GM23338 (cell line): ENCODE measurements at regions not wholly inside any gene's neighbourhood (a gene's known extent, or its start where the extent isn't known, plus 50 kb on each side); places are given as distances from the start of the nearest gene placed in this dataset.

Experiments used
- ATAC-seq: fragments of 200-7000 bp; cut with Tn5 transposase; 3 replicates; pipeline ENCODE4 v1.9.1; 2020
- DNase-seq: peaks from one replicate; pipeline ENCODE4 v3.0.0-alpha.2; 2015; ENCODE audit warnings: low spot score
- H2AFZ ChIP-seq: fragments of 200-600 bp; sonication (generic); 2 replicates; pipeline ENCODE4 v1.8.0; 2016; ENCODE audit warnings: antibody characterized with exemption, mild to moderate bottlenecking, moderate library complexity
- H3F3A ChIP-seq: fragments of 200-600 bp; sonication (generic); replicated peaks from 2 replicates; pipeline ENCODE4 v1.8.0; 2017; ENCODE audit warnings: antibody characterized with exemption, mixed run types, low read depth
- H3K27ac ChIP-seq: fragments of 200-600 bp; sonication (generic); 2 replicates; pipeline ENCODE4 v1.6.1; 2016; ENCODE audit warnings: low read depth
- H3K27me3 ChIP-seq: fragments of 200-600 bp; sonication (generic); 2 replicates; pipeline ENCODE4 v1.8.0; 2016; ENCODE audit warnings: mild to moderate bottlenecking, mixed run types, moderate library complexity; ENCODE audit not compliant: insufficient read depth
- H3K36me3 ChIP-seq: fragments of 200-600 bp; sonication (generic); 2 replicates; pipeline ENCODE4 v1.8.0; 2016; ENCODE audit warnings: mild to moderate bottlenecking; ENCODE audit not compliant: insufficient read depth
- H3K4me1 ChIP-seq: fragments of 200-600 bp; sonication (generic); 2 replicates; pipeline ENCODE4 v1.8.0; 2016; ENCODE audit warnings: mild to moderate bottlenecking, moderate library complexity; ENCODE audit not compliant: insufficient read depth
- H3K4me2 ChIP-seq: fragments of 200-600 bp; sonication (generic); 2 replicates; pipeline ENCODE4 v1.7.1; 2017; ENCODE audit warnings: mixed run types
- H3K4me3 ChIP-seq: fragments of 200-600 bp; sonication (generic); 2 replicates; pipeline ENCODE4 v1.6.1; 2016; ENCODE audit warnings: mixed run types
- H3K79me2 ChIP-seq: fragments of 200-600 bp; sonication (generic); replicated peaks from 2 replicates; pipeline ENCODE4 v1.8.0; 2017; ENCODE audit warnings: mild to moderate bottlenecking; ENCODE audit not compliant: insufficient read depth
- H3K9me2 ChIP-seq: fragments of 200-600 bp; sonication (generic); 2 replicates; pipeline ENCODE4 v1.8.0; 2017; ENCODE audit not compliant: insufficient read depth
- H4K20me1 ChIP-seq: fragments of 200-600 bp; sonication (generic); replicated peaks from 2 replicates; pipeline ENCODE4 v1.8.0; 2017; ENCODE audit warnings: mild to moderate bottlenecking; ENCODE audit not compliant: insufficient read depth
- H3K27ac Mint-ChIP-seq: 2 replicates; pipeline ENCODE4 v1.8.0; 2020; ENCODE audit warnings: inconsistent platforms, mild to moderate bottlenecking, moderate library complexity, mixed read lengths
- H3K27me3 Mint-ChIP-seq: 3 replicates; pipeline ENCODE4 v1.8.0; 2022; ENCODE audit warnings: low read depth, mild to moderate bottlenecking, moderate library complexity, mixed read lengths, inconsistent platforms; ENCODE audit not compliant: insufficient read depth, poor library complexity
- H3K36me3 Mint-ChIP-seq: 3 replicates; pipeline ENCODE4 v1.8.0; 2021; ENCODE audit warnings: low read depth, mild to moderate bottlenecking, inconsistent platforms, moderate library complexity, mixed read lengths
- H3K4me1 Mint-ChIP-seq: 3 replicates; pipeline ENCODE4 v1.8.0; 2020; ENCODE audit warnings: mild to moderate bottlenecking, inconsistent platforms, mixed read lengths
- H3K4me3 Mint-ChIP-seq: 3 replicates; pipeline ENCODE4 v1.8.0; 2021; ENCODE audit warnings: moderate library complexity, mild to moderate bottlenecking, inconsistent platforms, mixed read lengths
- H3K9me3 Mint-ChIP-seq: 3 replicates; pipeline ENCODE4 v1.8.0; 2020; ENCODE audit warnings: moderate library complexity, mild to moderate bottlenecking, inconsistent platforms, mixed read lengths
- CREB1 ChIP-seq: fragments of 250-450 bp; sonication (Bioruptor Pico); IDR thresholded peaks from 2 replicates; pipeline ENCODE4 v1.5.0; 2020; ENCODE audit warnings: low read depth, mild to moderate bottlenecking, moderate library complexity
- EZH2 ChIP-seq: fragments of 200-600 bp; sonication (generic); IDR thresholded peaks from one replicate; pipeline ENCODE4 v1.8.0; 2017; ENCODE audit warnings: antibody characterized with exemption, mild to moderate bottlenecking, low read depth; ENCODE audit not compliant: unreplicated experiment
- EZH2phosphoT487 ChIP-seq: fragments of 200-600 bp; sonication (generic); IDR thresholded peaks from one replicate; pipeline ENCODE4 v1.8.1; 2018; ENCODE audit warnings: antibody characterized with exemption; ENCODE audit not compliant: unreplicated experiment
- JUNB ChIP-seq: IDR thresholded peaks from one replicate; pipeline ENCODE4 v1.6.1; 2016; ENCODE audit warnings: antibody characterized with exemption; ENCODE audit not compliant: unreplicated experiment
- NANOG ChIP-seq: IDR thresholded peaks from 2 replicates; pipeline ENCODE4 v1.6.1; 2016; ENCODE audit warnings: antibody characterized with exemption, borderline replicate concordance
- POLR2AphosphoS5 ChIP-seq: IDR thresholded peaks from 2 replicates; pipeline ENCODE4 v1.6.1; 2016; ENCODE audit warnings: antibody characterized with exemption, low read depth
- STAT1 ChIP-seq: IDR thresholded peaks from one replicate; pipeline ENCODE4 v1.6.1; 2016; ENCODE audit warnings: antibody characterized with exemption; ENCODE audit not compliant: unreplicated experiment
- ZNF114 ChIP-seq: fragments of 250-450 bp; sonication (Bioruptor Pico); IDR thresholded peaks from 2 replicates; pipeline ENCODE4 v1.5.0; 2020; ENCODE audit warnings: mild to moderate bottlenecking, moderate library complexity
- ZNF331 ChIP-seq: fragments of 250-450 bp; sonication (Bioruptor Pico); IDR thresholded peaks from 2 replicates; pipeline ENCODE4 v1.5.0; 2020; ENCODE audit warnings: low read depth, mild to moderate bottlenecking, moderate library complexity
- TF ChIP-seq, protein P1 (sequence below): IDR thresholded peaks from 2 replicates; pipeline ENCODE4 v1.6.1; 2016; ENCODE audit warnings: antibody characterized with exemption
- TF ChIP-seq, protein P2 (sequence below): IDR thresholded peaks from one replicate; pipeline ENCODE4 v1.6.1; 2018; ENCODE audit warnings: antibody characterized with exemption; ENCODE audit not compliant: unreplicated experiment
- TF ChIP-seq, protein P3 (sequence below), 2 experiments: fragments of 200-600 bp in 1 of 2; sonication (generic) in 1 of 2; conservative IDR thresholded peaks; 2 replicates each; pipeline versions ENCODE4 v1.5.1 to v1.6.1; 2016 to 2017; ENCODE audit warnings: antibody characterized with exemption in 2 of 2, low read depth in 2 of 2, mild to moderate bottlenecking in 2 of 2, moderate library complexity in 1 of 2

DNA sequence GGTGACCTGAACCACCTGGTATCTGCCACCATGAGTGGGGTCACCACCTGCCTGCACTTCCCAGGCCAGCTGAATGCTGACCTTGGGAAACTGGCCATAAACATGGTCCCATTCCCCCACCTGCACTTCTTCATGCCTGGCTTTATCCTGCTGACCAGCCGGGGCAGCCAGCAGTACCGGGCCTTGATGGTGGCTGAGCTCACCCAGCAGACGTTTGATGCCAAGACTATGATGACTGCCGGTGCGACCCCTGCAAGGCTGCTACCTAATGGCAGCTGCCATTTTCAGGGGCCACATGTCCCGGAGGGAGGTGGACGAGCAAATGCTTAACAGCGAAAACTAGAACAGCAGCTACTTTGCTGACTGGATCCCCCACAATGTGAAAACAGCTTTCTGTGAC lies 67.5 kb upstream of the FAM241A start (continued):
- no peak for TF ChIP-seq EZH2phosphoT487
- TF ChIP-seq, protein P1, sequence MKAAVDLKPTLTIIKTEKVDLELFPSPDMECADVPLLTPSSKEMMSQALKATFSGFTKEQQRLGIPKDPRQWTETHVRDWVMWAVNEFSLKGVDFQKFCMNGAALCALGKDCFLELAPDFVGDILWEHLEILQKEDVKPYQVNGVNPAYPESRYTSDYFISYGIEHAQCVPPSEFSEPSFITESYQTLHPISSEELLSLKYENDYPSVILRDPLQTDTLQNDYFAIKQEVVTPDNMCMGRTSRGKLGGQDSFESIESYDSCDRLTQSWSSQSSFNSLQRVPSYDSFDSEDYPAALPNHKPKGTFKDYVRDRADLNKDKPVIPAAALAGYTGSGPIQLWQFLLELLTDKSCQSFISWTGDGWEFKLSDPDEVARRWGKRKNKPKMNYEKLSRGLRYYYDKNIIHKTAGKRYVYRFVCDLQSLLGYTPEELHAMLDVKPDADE = no peak
- TF ChIP-seq, protein P2, sequence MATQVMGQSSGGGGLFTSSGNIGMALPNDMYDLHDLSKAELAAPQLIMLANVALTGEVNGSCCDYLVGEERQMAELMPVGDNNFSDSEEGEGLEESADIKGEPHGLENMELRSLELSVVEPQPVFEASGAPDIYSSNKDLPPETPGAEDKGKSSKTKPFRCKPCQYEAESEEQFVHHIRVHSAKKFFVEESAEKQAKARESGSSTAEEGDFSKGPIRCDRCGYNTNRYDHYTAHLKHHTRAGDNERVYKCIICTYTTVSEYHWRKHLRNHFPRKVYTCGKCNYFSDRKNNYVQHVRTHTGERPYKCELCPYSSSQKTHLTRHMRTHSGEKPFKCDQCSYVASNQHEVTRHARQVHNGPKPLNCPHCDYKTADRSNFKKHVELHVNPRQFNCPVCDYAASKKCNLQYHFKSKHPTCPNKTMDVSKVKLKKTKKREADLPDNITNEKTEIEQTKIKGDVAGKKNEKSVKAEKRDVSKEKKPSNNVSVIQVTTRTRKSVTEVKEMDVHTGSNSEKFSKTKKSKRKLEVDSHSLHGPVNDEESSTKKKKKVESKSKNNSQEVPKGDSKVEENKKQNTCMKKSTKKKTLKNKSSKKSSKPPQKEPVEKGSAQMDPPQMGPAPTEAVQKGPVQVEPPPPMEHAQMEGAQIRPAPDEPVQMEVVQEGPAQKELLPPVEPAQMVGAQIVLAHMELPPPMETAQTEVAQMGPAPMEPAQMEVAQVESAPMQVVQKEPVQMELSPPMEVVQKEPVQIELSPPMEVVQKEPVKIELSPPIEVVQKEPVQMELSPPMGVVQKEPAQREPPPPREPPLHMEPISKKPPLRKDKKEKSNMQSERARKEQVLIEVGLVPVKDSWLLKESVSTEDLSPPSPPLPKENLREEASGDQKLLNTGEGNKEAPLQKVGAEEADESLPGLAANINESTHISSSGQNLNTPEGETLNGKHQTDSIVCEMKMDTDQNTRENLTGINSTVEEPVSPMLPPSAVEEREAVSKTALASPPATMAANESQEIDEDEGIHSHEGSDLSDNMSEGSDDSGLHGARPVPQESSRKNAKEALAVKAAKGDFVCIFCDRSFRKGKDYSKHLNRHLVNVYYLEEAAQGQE = no peak
- TF ChIP-seq ZNF331 (CRISPR knock-in tag) = no peak
- no peak for TF ChIP-seq POLR2AphosphoS5
- TF ChIP-seq EZH2 = no peak
- TF ChIP-seq ZNF114 (CRISPR knock-in tag) = no peak
- no peak for TF ChIP-seq JUNB
- TF ChIP-seq, protein P3, sequence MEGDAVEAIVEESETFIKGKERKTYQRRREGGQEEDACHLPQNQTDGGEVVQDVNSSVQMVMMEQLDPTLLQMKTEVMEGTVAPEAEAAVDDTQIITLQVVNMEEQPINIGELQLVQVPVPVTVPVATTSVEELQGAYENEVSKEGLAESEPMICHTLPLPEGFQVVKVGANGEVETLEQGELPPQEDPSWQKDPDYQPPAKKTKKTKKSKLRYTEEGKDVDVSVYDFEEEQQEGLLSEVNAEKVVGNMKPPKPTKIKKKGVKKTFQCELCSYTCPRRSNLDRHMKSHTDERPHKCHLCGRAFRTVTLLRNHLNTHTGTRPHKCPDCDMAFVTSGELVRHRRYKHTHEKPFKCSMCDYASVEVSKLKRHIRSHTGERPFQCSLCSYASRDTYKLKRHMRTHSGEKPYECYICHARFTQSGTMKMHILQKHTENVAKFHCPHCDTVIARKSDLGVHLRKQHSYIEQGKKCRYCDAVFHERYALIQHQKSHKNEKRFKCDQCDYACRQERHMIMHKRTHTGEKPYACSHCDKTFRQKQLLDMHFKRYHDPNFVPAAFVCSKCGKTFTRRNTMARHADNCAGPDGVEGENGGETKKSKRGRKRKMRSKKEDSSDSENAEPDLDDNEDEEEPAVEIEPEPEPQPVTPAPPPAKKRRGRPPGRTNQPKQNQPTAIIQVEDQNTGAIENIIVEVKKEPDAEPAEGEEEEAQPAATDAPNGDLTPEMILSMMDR (conservative IDR thresholded peaks at IDR 0.05; ENCODE audit: low read depth in 2 of 2) = no peak
- no peak for TF ChIP-seq CREB1 (CRISPR knock-in tag)
- no peak for TF ChIP-seq NANOG
- no peak for TF ChIP-seq STAT1

DNA sequence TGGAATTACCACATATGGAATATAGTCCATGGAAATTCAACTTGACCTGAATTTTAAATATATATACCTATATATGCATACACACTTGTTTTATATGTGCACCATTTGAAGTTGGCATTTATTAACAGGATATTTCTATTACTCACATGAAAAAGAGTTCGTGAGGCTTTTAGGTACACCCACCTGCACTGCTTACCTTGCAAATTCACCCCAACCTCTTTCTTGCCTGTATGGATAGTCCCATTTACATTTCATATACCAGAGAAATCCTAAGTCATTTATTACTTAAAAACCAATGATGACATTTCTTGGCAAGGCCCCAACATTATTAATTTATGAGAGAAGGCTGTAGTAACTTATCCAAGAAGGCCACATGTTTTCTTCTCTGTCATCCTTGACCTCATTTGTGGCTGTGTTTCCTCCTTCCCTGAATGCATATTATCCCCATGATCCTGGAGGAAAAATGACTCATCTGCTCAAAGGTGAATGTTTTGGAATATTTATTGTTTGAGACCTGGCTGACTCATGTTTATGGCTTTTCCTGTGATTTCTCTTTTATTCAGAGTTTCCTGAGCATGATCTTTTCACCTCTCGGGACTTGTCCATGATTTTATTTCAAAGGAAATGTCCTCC lies 62.2 kb upstream of the FAM241A start:
- Histone ChIP-seq H3K9me2 (peaks cover 4% of the 10 kb centered on the region; the same call in 1 of the 2 replicates), H3K27ac (no peak overlapping the region), H3F3A (no peaks in the 10 kb centered on the region), H3K4me1 (peaks cover 10% of the 10 kb centered on the region; the same call in 1 of the 2 replicates), H2AFZ (no peak overlapping the region), H3K79me2 (no peaks in the 10 kb centered on the region), H3K4me2 (no peak overlapping the region), H4K20me1 (no peaks in the 10 kb centered on the region), H3K27me3 (no peaks in the 10 kb centered on the region), H3K4me3 (no peak overlapping the region), H3K36me3 (no peaks in the 10 kb centered on the region)
- H3K9me3 Mint-ChIP-seq = peaks cover 3% of the 10 kb centered on the region; the same call in 2 of the 3 replicates
- H3K4me1 Mint-ChIP-seq = peaks cover 17% of the 10 kb centered on the region
- H3K27me3 Mint-ChIP-seq = peaks cover 1% of the 10 kb centered on the region
- no peak for ATAC-seq
- no peak overlapping the region for H3K4me3 Mint-ChIP-seq
- peaks cover 3% of the 10 kb centered on the region; the same call in 1 of the 3 replicates for H3K36me3 Mint-ChIP-seq
- H3K27ac Mint-ChIP-seq = no peak overlapping the region
- DNase-seq = no peak
- no peak for TF ChIP-seq ZNF114 (CRISPR knock-in tag)
- TF ChIP-seq NANOG = no peak
- no peak for TF ChIP-seq JUNB
- TF ChIP-seq, protein P2 = no peak
